OCI-LY3 (cell line): ENCODE measurements at regions not wholly inside any gene's neighbourhood (a gene's known extent, or its start where the extent isn't known, plus 50 kb on each side); places are given as distances from the start of the nearest gene placed in this dataset.
A peak's percentile ranks its signal among the peaks of the same experiment; 100 is the strongest.

Source experiments
- H2AFZ ChIP-seq: fragments of 200-600, 300-600 bp; shearing (Covaris generic); 2 replicates; pipeline ENCODE4 v1.6.0; 2014; ENCODE audit warnings: antibody characterized with exemption, low read depth, low read length
- H3K27ac ChIP-seq: fragments of 200-600, 300-600 bp; sonication (generic); 2 replicates; pipeline ENCODE4 v1.5.1; 2014; ENCODE audit warnings: mild to moderate bottlenecking, low read length, moderate library complexity, mixed read lengths
- H3K27me3 ChIP-seq: fragments of 200-600, 300-600 bp; sonication (generic); 2 replicates; pipeline ENCODE4 v1.6.1; 2014; ENCODE audit warnings: low read depth, low read length, mixed read lengths
- H3K36me3 ChIP-seq: fragments of 200-600, 300-600 bp; sonication (generic); replicated peaks from 2 replicates; pipeline ENCODE3; 2014; ENCODE audit warnings: low read depth, low read length, mixed read lengths
- H3K4me1 ChIP-seq: fragments of 300-600, 200-600 bp; sonication (generic); 2 replicates; pipeline ENCODE4 v1.6.1; 2014; ENCODE audit warnings: low read length, mixed read lengths
- H3K4me2 ChIP-seq: fragments of 200-600, 300-600 bp; sonication (generic); 2 replicates; pipeline ENCODE4 v1.6.1; 2014; ENCODE audit warnings: low read length, mixed read lengths
- H3K4me3 ChIP-seq: fragments of 300-600, 200-600 bp; sonication (generic); 2 replicates; pipeline ENCODE4 v1.5.1; 2014; ENCODE audit warnings: antibody characterized with exemption, mild to moderate bottlenecking, low read length, moderate library complexity
- H3K79me2 ChIP-seq: fragments of 300-600, 200-600 bp; shearing (Covaris generic); 2 replicates; pipeline ENCODE4 v1.6.1; 2014; ENCODE audit warnings: mild to moderate bottlenecking, low read length, mixed read lengths
- H3K9ac ChIP-seq: fragments of 300-600, 200-600 bp; shearing (Covaris generic); 2 replicates; pipeline ENCODE4 v1.6.0; 2014; ENCODE audit warnings: mild to moderate bottlenecking, low read length, moderate library complexity
- H3K9me3 ChIP-seq: fragments of 200-600, 300-600 bp; shearing (Covaris generic); 2 replicates; pipeline ENCODE4 v1.6.1; 2014; ENCODE audit warnings: low read length, mixed read lengths; ENCODE audit not compliant: insufficient read depth
- H4K20me1 ChIP-seq: fragments of 200-600, 300-600 bp; sonication (generic); 2 replicates; pipeline ENCODE4 v1.6.1; 2016; ENCODE audit warnings: low read length, mixed read lengths; ENCODE audit not compliant: insufficient read depth
- CTCF ChIP-seq: fragments of 200-600, 300-600 bp; sonication (generic); IDR thresholded peaks from 2 replicates; pipeline ENCODE4 v1.5.1; 2014; ENCODE audit warnings: antibody characterized with exemption, low read length, low read depth
- EZH2phosphoT487 ChIP-seq: fragments of 200-600 bp; shearing (Covaris generic); IDR thresholded peaks from 2 replicates; pipeline ENCODE4 v1.6.1; 2018; ENCODE audit warnings: antibody characterized with exemption, mixed run types, low read depth

- Histone ChIP-seq H3K27me3 (no peaks in the 10 kb centered on the region), H3K9ac (peak overlapping the region; percentile 66), H3K79me2 (no peaks in the 10 kb centered on the region), H3K4me2 (peak overlapping the region; percentile 93), H3K4me1 (peaks cover 14% of the 10 kb centered on the region), H3K4me3 (peak overlapping the region; percentile 83), H4K20me1 (no peaks in the 10 kb centered on the region), H3K36me3 (no peaks in the 10 kb centered on the region), H2AFZ (peak overlapping the region; percentile 88; the same call in 1 of the 2 replicates), H3K27ac (peak overlapping the region; percentile 94), H3K9me3 (no peaks in the 10 kb centered on the region)
- TF ChIP-seq EZH2phosphoT487 (no peak), CTCF (no peak)
These were observed 75.3 kb upstream of the TBCA start for GRCh38 chr5:77851176-77852067.

- Histone ChIP-seq H3K9me3 (no peaks in the 10 kb centered on the region), H2AFZ (no peak overlapping the region), H4K20me1 (no peaks in the 10 kb centered on the region), H3K4me2 (no peak overlapping the region), H3K36me3 (no peaks in the 10 kb centered on the region), H3K4me1 (peaks cover 14% of the 10 kb centered on the region), H3K27me3 (no peaks in the 10 kb centered on the region), H3K27ac (no peak overlapping the region), H3K9ac (no peak overlapping the region), H3K79me2 (no peaks in the 10 kb centered on the region), H3K4me3 (no peak overlapping the region)
- TF ChIP-seq CTCF, result no peak
- no peak for TF ChIP-seq EZH2phosphoT487
These were observed 74.5 kb upstream of the TBCA start for GRCh38 chr5:77850536-77851175.

GRCh38 chr5:77849308-77849900, 73.3 kb upstream of the TBCA start:
- Histone ChIP-seq H3K79me2 (no peaks in the 10 kb centered on the region), H4K20me1 (no peaks in the 10 kb centered on the region), H3K36me3 (no peaks in the 10 kb centered on the region), H3K27ac (no peak overlapping the region), H3K9me3 (no peaks in the 10 kb centered on the region), H3K27me3 (no peaks in the 10 kb centered on the region), H3K4me1 (peaks cover 13% of the 10 kb centered on the region), H3K9ac (no peak overlapping the region), H2AFZ (no peak overlapping the region), H3K4me2 (no peak overlapping the region), H3K4me3 (no peak overlapping the region)
- TF ChIP-seq EZH2phosphoT487 (no peak), CTCF (no peak)

- no peaks in the 10 kb centered on the region for H3K27me3 ChIP-seq
- H2AFZ ChIP-seq, result no peak overlapping the region
- TF ChIP-seq EZH2phosphoT487 (no peak), CTCF (no peak)
- H3K9ac ChIP-seq, result no peak overlapping the region
- H3K9me3 ChIP-seq, result no peaks in the 10 kb centered on the region
- H3K4me1 ChIP-seq, result no peaks in the 10 kb centered on the region; the same call in 1 of the 2 replicates
- no peak overlapping the region for H3K4me3 ChIP-seq
- H4K20me1 ChIP-seq, result no peaks in the 10 kb centered on the region
- no peak overlapping the region for H3K4me2 ChIP-seq
- H3K79me2 ChIP-seq, result no peaks in the 10 kb centered on the region
- no peak overlapping the region for H3K27ac ChIP-seq
- no peaks in the 10 kb centered on the region for H3K36me3 ChIP-seq
These were observed 71.7 kb upstream of the TBCA start for GRCh38 chr5:77847814-77848290.
